HG02610 (cell line): ENCODE measurements at regions not wholly inside any gene's neighbourhood (a gene's known extent, or its start where the extent isn't known, plus 50 kb on each side); places are given as distances from the start of the nearest gene placed in this dataset.
"Not testable (repeated sequence)": the region's sequence is repeated elsewhere in the genome, so short reads cannot be mapped to it uniquely, and the experiment has no call there.

ENCODE experiments used
- ATAC-seq: cut with Tn5 transposase; IDR thresholded peaks from one replicate; pipeline ENCODE4 v1.9.1; 2021; ENCODE audit warnings: mild to moderate bottlenecking, moderate library complexity; ENCODE audit not compliant: unreplicated experiment

- peak; percentile 49 for ATAC-seq
These were observed 508.2 kb downstream of the RPIA start for GRCh38 chr2:89199453-89200246.

DNA sequence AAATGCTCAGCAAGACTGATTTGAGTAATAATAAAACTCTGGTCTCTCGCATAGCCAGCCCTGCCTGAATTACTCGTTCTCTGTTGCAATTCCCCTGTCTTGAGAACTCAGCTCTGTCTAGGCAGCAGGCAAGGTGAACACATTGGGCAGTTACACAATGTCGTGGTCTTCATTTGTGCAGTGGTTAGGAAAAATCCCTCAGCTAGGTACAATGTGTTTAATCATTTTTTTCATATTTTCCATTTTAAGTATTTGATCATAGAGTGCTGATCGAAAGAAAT, 508.7 kb downstream of the RPIA start:
- ATAC-seq: not testable (repeated sequence)

- not testable (repeated sequence) for ATAC-seq
These were observed 511.0 kb downstream of the RPIA start for GRCh38 chr2:89202518-89202917.

DNA sequence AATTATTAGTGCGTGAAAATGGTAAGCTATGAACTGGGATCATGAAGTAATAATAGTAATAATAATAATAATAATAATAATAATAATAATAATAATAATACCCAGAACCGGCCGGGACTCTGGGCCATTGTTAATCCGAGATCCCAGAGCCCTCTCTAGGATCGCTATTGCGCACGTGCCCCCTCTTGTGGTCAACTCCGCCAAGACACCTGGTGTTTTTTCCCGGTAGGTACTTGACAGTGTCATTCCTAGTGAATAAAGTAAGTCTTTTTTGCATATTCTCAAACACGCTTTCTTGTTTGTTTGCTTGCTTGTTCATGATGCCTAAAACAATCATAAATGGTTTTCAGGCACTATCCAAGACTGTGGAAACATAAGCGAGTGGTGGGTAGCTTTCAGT, 513.7 kb downstream of the RPIA start:
- ATAC-seq: peak; percentile 40

DNA sequence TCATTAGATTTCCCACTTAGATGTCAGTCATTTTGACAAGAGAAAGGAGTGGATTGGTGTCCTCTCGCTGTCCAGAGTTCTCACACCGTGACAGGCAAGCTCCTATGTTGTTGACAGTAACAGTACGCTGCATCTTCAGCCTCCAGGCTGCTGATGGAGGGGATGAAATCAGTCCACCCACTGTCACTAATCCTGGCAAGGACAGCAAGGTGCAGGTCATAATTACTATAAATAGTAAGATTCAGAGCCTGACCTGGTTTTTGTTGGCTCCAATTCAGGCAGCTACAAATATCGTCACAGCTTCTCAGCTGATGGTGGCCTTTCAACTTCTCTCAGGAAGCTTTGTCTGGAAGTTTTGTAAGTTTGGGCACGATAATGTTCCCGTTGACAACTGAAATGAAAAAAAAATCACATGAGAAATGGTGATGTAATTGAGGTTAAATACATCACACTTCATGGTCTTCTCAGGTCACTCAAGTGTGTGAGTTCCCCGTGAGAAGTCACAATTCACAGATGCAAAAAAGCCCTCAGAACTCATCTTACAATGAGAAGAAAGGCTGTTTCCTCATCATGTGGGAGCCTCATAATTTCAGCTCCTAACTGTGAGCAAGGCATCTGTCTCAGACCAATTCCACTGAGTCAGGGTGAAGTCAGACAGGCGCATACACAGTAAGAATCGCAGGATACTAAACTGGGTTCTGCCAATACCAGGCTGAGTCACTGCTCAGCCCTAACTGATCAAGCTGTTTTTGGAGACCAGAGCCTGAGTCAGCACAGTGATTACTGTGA, 516.9 kb downstream of the RPIA start:
- ATAC-seq: peak; percentile 64

DNA sequence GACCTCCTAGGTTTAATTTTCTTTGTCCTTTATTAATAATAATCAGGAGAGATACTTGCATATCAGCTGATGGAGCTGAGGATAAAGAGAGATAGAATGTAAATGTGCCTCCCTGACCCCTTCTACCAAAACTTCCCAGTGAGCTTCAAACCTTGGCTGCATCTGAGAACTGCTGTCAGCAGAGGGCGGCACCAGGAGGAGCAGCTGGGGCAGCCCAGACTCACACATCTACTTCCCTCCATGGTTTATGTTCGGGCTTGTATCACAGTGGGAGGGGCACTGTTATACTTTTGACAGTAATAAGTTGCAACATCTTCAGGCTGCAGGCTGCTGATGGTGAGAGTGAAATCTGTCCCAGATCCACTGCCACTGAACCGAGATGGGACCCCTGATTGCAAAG, 521.7 kb downstream of the RPIA start:
- ATAC-seq: peak; percentile 62

GRCh38 chr2:89213811-89214210, 522.3 kb downstream of the RPIA start:
- peak; percentile 66 for ATAC-seq

- ATAC-seq: not testable (repeated sequence)
These were observed 530.0 kb downstream of the RPIA start for GRCh38 chr2:89221474-89221873.

GRCh38 chr2:89222063-89222732, 530.7 kb downstream of the RPIA start:
- not testable (repeated sequence) for ATAC-seq

DNA sequence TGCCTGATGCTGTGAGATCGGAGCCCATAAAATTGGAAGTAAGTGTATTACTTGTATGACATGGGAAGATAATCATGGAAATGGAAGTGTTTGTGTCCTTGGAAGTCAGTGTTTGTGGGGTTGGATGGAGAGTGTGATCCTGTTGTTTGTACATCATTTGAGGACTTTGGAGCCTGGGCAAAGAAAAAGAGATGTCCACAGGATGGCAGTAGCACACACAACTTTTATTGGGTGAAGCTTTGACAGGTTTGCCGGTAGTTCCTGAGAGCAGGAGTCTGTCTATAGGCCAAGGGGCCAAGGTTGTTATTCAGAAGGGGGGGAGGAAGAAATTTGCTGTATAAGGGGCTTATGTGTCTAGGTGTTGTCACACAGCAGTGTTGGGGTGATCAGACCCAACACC, 533.3 kb downstream of the RPIA start:
- ATAC-seq: not testable (repeated sequence)

GRCh38 chr2:89229979-89230378, 538.5 kb downstream of the RPIA start:
- not testable (repeated sequence) for ATAC-seq

GRCh38 chr2:89231241-89231640, 539.8 kb downstream of the RPIA start:
- ATAC-seq: not testable (repeated sequence)

DNA sequence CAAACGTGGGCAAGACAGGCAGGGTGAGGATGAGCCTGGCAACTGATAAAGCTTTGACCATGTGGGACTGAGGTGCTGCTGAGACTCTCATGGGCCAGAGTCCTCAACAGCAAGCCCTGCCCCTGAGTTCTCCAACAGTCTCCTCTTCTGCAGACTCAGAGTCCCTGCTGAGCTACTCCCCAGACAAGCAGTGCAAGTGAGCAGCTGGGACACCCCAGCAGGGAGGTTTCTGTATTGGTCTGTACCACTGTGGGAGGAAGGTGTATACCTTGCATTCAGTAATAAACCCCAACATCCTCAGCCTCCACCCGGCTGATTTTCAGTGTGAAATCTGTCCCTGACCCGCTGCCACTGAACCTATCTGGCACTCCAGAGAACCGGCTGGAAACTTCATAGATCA, 542.5 kb downstream of the RPIA start:
- not testable (repeated sequence) for ATAC-seq

- not testable (repeated sequence) for ATAC-seq
These were observed 543.5 kb downstream of the RPIA start for GRCh38 chr2:89234818-89235466.

GRCh38 chr2:89236832-89237450, 545.5 kb downstream of the RPIA start:
- ATAC-seq: not testable (repeated sequence)

DNA sequence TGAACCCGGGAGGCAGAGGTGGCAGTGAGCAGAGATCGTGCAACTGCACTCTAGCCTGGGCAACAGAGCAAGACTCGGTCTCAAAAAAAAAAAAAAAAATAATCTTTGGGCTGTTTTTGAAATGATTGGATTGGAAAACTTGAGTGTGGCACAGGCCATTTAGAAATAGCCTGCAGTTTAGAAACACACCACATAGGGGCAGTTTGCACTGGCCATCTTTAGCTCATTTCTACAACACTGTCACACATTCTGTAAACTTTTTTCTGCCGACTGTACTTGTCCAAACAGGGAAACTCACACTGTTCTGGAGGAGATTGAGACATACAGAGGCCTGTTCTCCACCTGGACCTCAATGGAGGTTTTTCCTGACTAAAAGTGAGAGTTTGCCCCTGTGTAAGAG, 546.3 kb downstream of the RPIA start:
- not testable (repeated sequence) for ATAC-seq

DNA sequence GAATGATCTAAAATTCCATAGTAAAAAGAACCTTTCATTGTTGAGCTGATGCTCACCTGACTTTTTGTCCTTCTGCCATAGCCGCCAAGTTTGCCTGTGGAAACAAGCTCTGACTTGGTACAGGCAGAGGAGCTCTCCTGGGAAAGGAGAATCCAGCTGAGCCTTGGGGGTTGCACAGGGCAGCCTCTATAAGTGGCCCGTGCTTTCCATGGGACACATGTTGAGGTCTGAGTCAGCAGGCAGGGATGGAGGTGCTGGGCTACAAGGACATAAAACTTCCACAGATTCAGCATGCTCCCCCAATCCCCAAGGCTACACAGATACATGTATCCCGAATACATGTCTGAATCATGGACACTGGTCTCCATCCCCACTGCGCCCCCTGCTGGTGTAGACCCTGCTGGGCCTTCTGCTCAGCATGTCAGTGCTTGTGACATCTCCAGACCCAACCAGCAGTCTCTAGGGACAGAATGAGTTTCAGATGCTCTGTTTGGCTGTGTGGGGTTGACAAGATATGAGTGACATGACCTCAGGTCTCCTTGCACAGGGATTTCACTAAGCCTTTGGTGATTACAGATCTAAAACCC, 551.7 kb downstream of the RPIA start:
- peak; percentile 98 for ATAC-seq

DNA sequence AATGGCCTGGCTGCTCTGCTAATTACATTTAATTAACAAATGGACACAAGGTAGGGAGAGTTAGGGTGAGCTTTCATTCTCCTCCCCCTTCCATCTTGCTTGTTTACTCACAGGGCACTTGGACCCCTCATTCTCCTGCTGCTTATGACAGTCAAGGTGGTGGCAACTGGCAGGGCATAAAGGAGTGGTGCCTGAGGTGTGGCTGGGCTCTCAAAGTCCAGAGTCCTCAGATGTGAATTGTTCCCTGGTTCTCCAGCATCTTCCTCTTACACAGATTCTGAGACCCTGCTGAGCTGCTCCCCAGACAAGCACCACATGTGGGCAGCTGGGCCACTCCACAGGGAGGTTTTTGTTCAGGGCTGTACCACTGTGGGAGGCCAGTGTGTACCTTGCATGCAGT, 552.9 kb downstream of the RPIA start:
- not testable (repeated sequence) for ATAC-seq

- ATAC-seq: not testable (repeated sequence)
These were observed 554.0 kb downstream of the RPIA start for GRCh38 chr2:89245478-89245877.

GRCh38 chr2:89246027-89246426, 554.6 kb downstream of the RPIA start:
- ATAC-seq: not testable (repeated sequence)
